OCI-LY7 (cell line): ENCODE measurements at regions not wholly inside any gene's neighbourhood (a gene's known extent, or its start where the extent isn't known, plus 50 kb on each side); places are given as distances from the start of the nearest gene placed in this dataset.
"Not testable (repeated sequence)": the region's sequence is repeated elsewhere in the genome, so short reads cannot be mapped to it uniquely, and the experiment has no call there.

Experiments used
- BruUV-seq: library from RNA; stranded (reverse); fragments of 400-500 nt; replicated peaks from 2 replicates; lab custom pipeline; 2021; lab: Mats Ljungman, UMichigan
- CTCF ChIA-PET: fragments of 300-600 bp; sonication (Branson Sonifier 250); formaldehyde crosslinking; loops from one replicate; lab custom pipeline; 2022; ENCODE audit warnings: antibody characterized with exemption; ENCODE audit not compliant: unreplicated experiment; lab: Charles Lee
- POLR2A ChIA-PET: fragments of 300-600 bp; sonication (Branson Sonifier 250); formaldehyde crosslinking; loops from one replicate; lab custom pipeline; 2022; ENCODE audit warnings: antibody characterized with exemption; lab: Charles Lee
- DNase-seq: peaks from one replicate; pipeline ENCODE4 v3.0.0-alpha.2; 2015; ENCODE audit warnings: low spot score
- H2AFZ ChIP-seq: fragments of 200-600 bp; sonication (generic), shearing (Covaris generic); 2 replicates; pipeline ENCODE4 v1.6.1; 2014; ENCODE audit warnings: mild to moderate bottlenecking, antibody characterized with exemption, low read length, moderate library complexity
- H3K27ac ChIP-seq: fragments of 200-600 bp; sonication (generic); 2 replicates; pipeline ENCODE4 v1.5.1; 2014; ENCODE audit warnings: mixed run types, low read depth, mild to moderate bottlenecking, moderate library complexity, low read length, inconsistent platforms; ENCODE audit not compliant: poor library complexity, severe bottlenecking
- H3K36me3 ChIP-seq: fragments of 200-600 bp; sonication (generic); 2 replicates; pipeline ENCODE4 v1.6.1; 2014; ENCODE audit warnings: mild to moderate bottlenecking, antibody characterized with exemption, low read length, moderate library complexity, mixed read lengths; ENCODE audit not compliant: insufficient read depth
- H3K4me1 ChIP-seq: fragments of 200-600 bp; sonication (generic); 2 replicates; pipeline ENCODE4 v1.5.1; 2014; ENCODE audit warnings: mild to moderate bottlenecking, low read length; ENCODE audit not compliant: insufficient read depth, poor library complexity, severe bottlenecking
- H3K4me2 ChIP-seq: fragments of 200-600 bp; sonication (generic); 2 replicates; pipeline ENCODE4 v1.6.1; 2014; ENCODE audit warnings: mild to moderate bottlenecking, low read length
- H3K4me3 ChIP-seq: fragments of 200-600 bp; sonication (generic); 2 replicates; pipeline ENCODE4 v1.5.1; 2014; ENCODE audit warnings: mild to moderate bottlenecking, low read depth, low read length; ENCODE audit not compliant: poor library complexity, severe bottlenecking
- H3K79me2 ChIP-seq: fragments of 200-600 bp; sonication (generic); 2 replicates; pipeline ENCODE4 v1.6.1; 2016; ENCODE audit warnings: low read depth, mild to moderate bottlenecking, low read length, moderate library complexity, mixed read lengths; ENCODE audit not compliant: insufficient read depth
- H3K9me2 ChIP-seq: fragments of 200-600 bp; sonication (generic); 2 replicates; pipeline ENCODE4 v1.6.1; 2016; ENCODE audit warnings: mild to moderate bottlenecking, low read length, mixed read lengths; ENCODE audit not compliant: insufficient read depth
- H3K9me3 ChIP-seq: fragments of 200-600 bp; sonication (generic); 2 replicates; pipeline ENCODE4 v1.6.1; 2014; ENCODE audit warnings: mild to moderate bottlenecking, mixed run types, low read length, mixed read lengths
- H4K20me1 ChIP-seq: fragments of 200-600 bp; sonication (generic); 2 replicates; pipeline ENCODE4 v1.6.1; 2014; ENCODE audit warnings: mild to moderate bottlenecking, antibody characterized with exemption, low read length, moderate library complexity, mixed read lengths; ENCODE audit not compliant: insufficient read depth
- CTCF ChIP-seq: fragments of 200-600 bp; sonication (generic); conservative IDR thresholded peaks from 2 replicates; pipeline ENCODE4 v1.5.1; 2014; ENCODE audit warnings: mild to moderate bottlenecking, antibody characterized with exemption, low read length, moderate library complexity, mixed read lengths
- EZH2phosphoT487 ChIP-seq: fragments of 200-600 bp; sonication (generic); IDR thresholded peaks from 2 replicates; pipeline ENCODE4 v1.6.1; 2018; ENCODE audit warnings: low read depth, borderline replicate concordance, mild to moderate bottlenecking, mixed run types, antibody characterized with exemption, low read length, moderate library complexity, mixed read lengths
- intact Hi-C: fragments of 100-400 bp; cut with micrococcal nuclease; formaldehyde crosslinking; loops from one replicate; pipeline ENCODE4 v1.10.0; 2022; ENCODE audit not compliant: unreplicated experiment

DNA sequence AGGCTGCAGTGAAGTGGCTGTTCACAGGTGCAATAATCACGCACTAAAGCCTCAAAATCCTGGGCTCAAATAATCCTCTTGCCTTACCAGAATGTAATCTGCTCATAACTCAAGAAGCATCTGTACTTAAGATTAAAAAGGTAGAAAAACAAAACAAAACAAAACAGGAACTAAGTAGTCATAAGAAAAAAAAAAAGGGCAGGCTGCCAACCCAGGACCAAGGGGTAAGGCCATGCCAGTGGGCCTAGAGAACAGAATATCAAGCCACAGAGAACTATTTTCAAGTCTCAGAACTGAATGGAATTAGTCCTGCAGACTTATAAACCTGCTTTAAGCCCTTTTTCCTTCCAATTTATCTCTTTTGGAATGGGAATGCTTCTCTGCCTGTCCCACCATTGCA is 64.8 kb upstream of the TBC1D3K start:
- H3K4me2 ChIP-seq, result no peak overlapping the region
- no peaks in the 10 kb centered on the region; the same call in 1 of the 2 replicates for H3K9me3 ChIP-seq
- H3K4me3 ChIP-seq, result no peak overlapping the region
- CTCF ChIA-PET, result no interaction called here
- H3K9me2 ChIP-seq, result no peaks in the 10 kb centered on the region
- TF ChIP-seq EZH2phosphoT487, result no peak
- TF ChIP-seq CTCF, result no peak
- H3K27ac ChIP-seq, result no peak overlapping the region
- no peaks in the 10 kb centered on the region for H4K20me1 ChIP-seq
- no peaks in the 10 kb centered on the region for H3K4me1 ChIP-seq
- no TSS peak for BruUV-seq
- no peaks in the 10 kb centered on the region for H3K36me3 ChIP-seq
- no peaks in the 10 kb centered on the region for H3K79me2 ChIP-seq
- intact Hi-C loops, result no loop called here
- no peak for DNase-seq
- POLR2A ChIA-PET, result no interaction called here
- no peak overlapping the region for H2AFZ ChIP-seq

GRCh38 chr17:37858391-37858790 is 65.8 kb upstream of the TBC1D3K start:
- H4K20me1 ChIP-seq, POLR2A ChIA-PET: not testable (repeated sequence)

DNA sequence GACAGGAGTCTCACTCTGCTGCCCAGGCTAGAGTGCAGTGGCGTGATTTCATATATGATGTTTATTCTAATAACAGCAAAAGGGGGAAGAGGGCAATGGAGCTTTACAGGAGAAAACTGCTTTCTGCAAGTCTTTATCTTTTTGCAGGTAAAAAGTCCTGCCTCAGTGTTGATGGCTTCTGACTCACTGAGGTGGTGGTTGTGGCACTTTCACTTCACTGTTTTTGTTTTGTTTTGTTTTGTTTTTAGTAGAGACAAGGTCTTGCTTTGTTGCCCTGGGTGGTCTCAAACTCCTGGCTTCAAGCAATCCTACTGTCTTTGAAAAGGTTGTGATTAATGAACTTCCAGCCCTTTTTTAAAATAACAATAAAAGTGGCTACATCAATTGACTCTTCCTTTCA is 68.0 kb upstream of the TBC1D3K start:
- Histone ChIP-seq H3K4me1 (no peaks in the 10 kb centered on the region), H4K20me1 (no peaks in the 10 kb centered on the region), H3K4me2 (no peak overlapping the region), H3K27ac (no peak overlapping the region), H3K79me2 (no peaks in the 10 kb centered on the region), H2AFZ (no peak overlapping the region), H3K9me3 (no peaks in the 10 kb centered on the region; the same call in 1 of the 2 replicates), H3K4me3 (no peak overlapping the region), H3K9me2 (no peaks in the 10 kb centered on the region), H3K36me3 (no peaks in the 10 kb centered on the region)
- intact Hi-C loops, result no loop called here
- no peak for TF ChIP-seq CTCF
- TF ChIP-seq EZH2phosphoT487, result no peak
- no peak for DNase-seq
- CTCF ChIA-PET, result no interaction called here
- POLR2A ChIA-PET, result no interaction called here
- BruUV-seq, result no TSS peak

More at GRCh38 chr17:37858391-37858790, 65.8 kb upstream of the TBC1D3K start:
- CTCF ChIA-PET, intact Hi-C loops, H3K27ac ChIP-seq, DNase-seq, H3K4me2 ChIP-seq, H3K79me2 ChIP-seq, BruUV-seq, H3K9me3 ChIP-seq, H2AFZ ChIP-seq, H3K4me1 ChIP-seq, H3K36me3 ChIP-seq, H3K9me2 ChIP-seq, H3K4me3 ChIP-seq: not testable (repeated sequence)
